Astrocyte (in vitro differentiated cells and primary cell): ENCODE measurements at regions not wholly inside any gene's neighbourhood (a gene's known extent, or its start where the extent isn't known, plus 50 kb on each side); places are given as distances from the start of the nearest gene placed in this dataset.

ENCODE experiments used
- DNase-seq: peaks from one replicate; pipeline ENCODE4 v3.0.0-alpha.2; 2010; ENCODE audit warnings: low read depth
- FAIRE-seq: peaks from 2 replicates; lab custom pipeline; 2011; peaks lifted over from hg19 to GRCh38; lab: Jason Lieb, UNC
- H2AFZ ChIP-seq: 2 replicates; pipeline ENCODE4 v1.6.0; 2012; ENCODE audit warnings: low read depth, low read length, inconsistent platforms
- H3K27ac ChIP-seq: 2 replicates; pipeline ENCODE4 v1.5.1; 2011; ENCODE audit warnings: low read depth, low read length, inconsistent platforms
- H3K27me3 ChIP-seq: 2 replicates; pipeline ENCODE4 v1.6.0; 2011; ENCODE audit warnings: low read length, inconsistent platforms; ENCODE audit not compliant: insufficient read depth
- H3K36me3 ChIP-seq: 2 replicates; pipeline ENCODE4 v1.5.1; 2011; ENCODE audit warnings: low read length, inconsistent platforms; ENCODE audit not compliant: insufficient read depth
- H3K4me1 ChIP-seq: 2 replicates; pipeline ENCODE4 v1.5.1; 2011; ENCODE audit warnings: low read length, inconsistent platforms; ENCODE audit not compliant: insufficient read depth
- H3K4me2 ChIP-seq: 2 replicates; pipeline ENCODE4 v1.6.0; 2012; ENCODE audit warnings: low read length, inconsistent platforms
- H3K4me3 ChIP-seq: 2 replicates; pipeline ENCODE4 v1.5.1; 2011; ENCODE audit warnings: low read depth, mild to moderate bottlenecking, low read length, inconsistent platforms; ENCODE audit not compliant: insufficient read depth
- H3K79me2 ChIP-seq: 2 replicates; pipeline ENCODE4 v1.6.0; 2012; ENCODE audit warnings: mild to moderate bottlenecking, low read length, inconsistent platforms; ENCODE audit not compliant: insufficient read depth
- H3K9ac ChIP-seq: 2 replicates; pipeline ENCODE4 v1.6.0; 2012; ENCODE audit warnings: mild to moderate bottlenecking, low read length, inconsistent platforms
- H3K9me3 ChIP-seq: 2 replicates; pipeline ENCODE4 v1.5.1; 2012; ENCODE audit warnings: low read depth, mild to moderate bottlenecking, low read length, inconsistent platforms; ENCODE audit not compliant: insufficient read depth
- H4K20me1 ChIP-seq: 2 replicates; pipeline ENCODE4 v1.6.0; 2012; ENCODE audit warnings: low read length, inconsistent platforms; ENCODE audit not compliant: insufficient read depth
- H3K27ac Mint-ChIP-seq: one replicate; pipeline ENCODE4 v1.8.0; 2021; ENCODE audit warnings: mild to moderate bottlenecking, mixed read lengths; ENCODE audit not compliant: unreplicated experiment
- H3K27me3 Mint-ChIP-seq: one replicate; pipeline ENCODE4 v1.8.0; 2021; ENCODE audit warnings: low read depth, mixed read lengths; ENCODE audit not compliant: unreplicated experiment
- H3K36me3 Mint-ChIP-seq: one replicate; pipeline ENCODE4 v1.8.0; 2021; ENCODE audit warnings: low read depth, mixed read lengths; ENCODE audit not compliant: unreplicated experiment
- H3K4me1 Mint-ChIP-seq: one replicate; pipeline ENCODE4 v1.8.0; 2021; ENCODE audit warnings: low read depth, mixed read lengths; ENCODE audit not compliant: unreplicated experiment
- H3K4me3 Mint-ChIP-seq: one replicate; pipeline ENCODE4 v1.8.0; 2021; ENCODE audit warnings: mild to moderate bottlenecking, moderate library complexity, mixed read lengths; ENCODE audit not compliant: unreplicated experiment
- H3K9me3 Mint-ChIP-seq: one replicate; pipeline ENCODE4 v1.8.0; 2021; ENCODE audit warnings: mild to moderate bottlenecking, mixed read lengths; ENCODE audit not compliant: unreplicated experiment
- CTCF ChIP-seq: IDR thresholded peaks from 2 replicates; pipeline ENCODE4 v1.5.1; 2011; ENCODE audit warnings: low read depth, mild to moderate bottlenecking, inconsistent platforms, low read length, moderate library complexity; ENCODE audit not compliant: insufficient read depth
- EZH2 ChIP-seq: IDR thresholded peaks from 2 replicates; pipeline ENCODE4 v1.6.1; 2012; ENCODE audit warnings: mild to moderate bottlenecking, low read length, inconsistent platforms; ENCODE audit not compliant: insufficient read depth

- no peaks in the 10 kb centered on the region for H4K20me1 ChIP-seq
- no peaks in the 10 kb centered on the region for H3K9me3 Mint-ChIP-seq
- TF ChIP-seq CTCF (no peak), EZH2 (no peak)
- DNase-seq (peak; percentile 72), FAIRE-seq (no peak)
- no peak overlapping the region for H3K4me3 ChIP-seq
- peaks cover 4% of the 10 kb centered on the region for H3K36me3 Mint-ChIP-seq
- no peaks in the 10 kb centered on the region for H3K79me2 ChIP-seq
- H3K4me1 ChIP-seq: peaks cover 26% of the 10 kb centered on the region
- H3K4me3 Mint-ChIP-seq: peak overlapping the region; percentile 51
- peak overlapping the region; percentile 84 for H3K27ac Mint-ChIP-seq
- H3K27me3 Mint-ChIP-seq: no peaks in the 10 kb centered on the region
- peaks cover 42% of the 10 kb centered on the region for H3K4me1 Mint-ChIP-seq
- H3K9me3 ChIP-seq: no peaks in the 10 kb centered on the region
- no peaks in the 10 kb centered on the region for H3K27me3 ChIP-seq
- H3K4me2 ChIP-seq: peak overlapping the region; percentile 43
- H2AFZ ChIP-seq: no peak overlapping the region
- no peak overlapping the region for H3K27ac ChIP-seq
- H3K9ac ChIP-seq: no peak overlapping the region
- H3K36me3 ChIP-seq: no peaks in the 10 kb centered on the region
Measured at GRCh38 chr15:96264801-96265515, 65.5 kb upstream of the NR2F2 start.

- H4K20me1 ChIP-seq: no peaks in the 10 kb centered on the region
- H3K9me3 ChIP-seq: no peaks in the 10 kb centered on the region
- Mint-ChIP-seq H3K36me3 (peaks cover 9% of the 10 kb centered on the region), H3K9me3 (no peaks in the 10 kb centered on the region), H3K4me1 (peaks cover 45% of the 10 kb centered on the region), H3K4me3 (no peak overlapping the region), H3K27ac (no peak overlapping the region), H3K27me3 (no peaks in the 10 kb centered on the region)
- H3K4me1 ChIP-seq: peaks cover 40% of the 10 kb centered on the region
- H3K79me2 ChIP-seq: peaks cover 1% of the 10 kb centered on the region
- H2AFZ ChIP-seq: no peak overlapping the region
- no peaks in the 10 kb centered on the region for H3K27me3 ChIP-seq
- H3K27ac ChIP-seq: no peak overlapping the region
- TF ChIP-seq CTCF (no peak), EZH2 (no peak)
- FAIRE-seq (no peak), DNase-seq (no peak)
- H3K4me2 ChIP-seq: no peak overlapping the region
- H3K36me3 ChIP-seq: no peaks in the 10 kb centered on the region
- no peak overlapping the region for H3K4me3 ChIP-seq
- no peak overlapping the region for H3K9ac ChIP-seq
Measured at GRCh38 chr15:96266456-96266855, 64.0 kb upstream of the NR2F2 start.

- Mint-ChIP-seq H3K36me3 (peaks cover 12% of the 10 kb centered on the region), H3K4me1 (peaks cover 39% of the 10 kb centered on the region), H3K4me3 (no peak overlapping the region), H3K27me3 (no peaks in the 10 kb centered on the region), H3K9me3 (no peaks in the 10 kb centered on the region), H3K27ac (no peak overlapping the region)
- peaks cover 2% of the 10 kb centered on the region for H3K36me3 ChIP-seq
- H2AFZ ChIP-seq: no peak overlapping the region
- H4K20me1 ChIP-seq: no peaks in the 10 kb centered on the region
- DNase-seq (no peak), FAIRE-seq (no peak)
- H3K9ac ChIP-seq: no peak overlapping the region
- no peak overlapping the region for H3K27ac ChIP-seq
- H3K4me2 ChIP-seq: no peak overlapping the region
- TF ChIP-seq EZH2: no peak
- no peak for TF ChIP-seq CTCF
- H3K4me3 ChIP-seq: no peak overlapping the region
- H3K9me3 ChIP-seq: no peaks in the 10 kb centered on the region
- peaks cover 40% of the 10 kb centered on the region for H3K4me1 ChIP-seq
- no peaks in the 10 kb centered on the region for H3K27me3 ChIP-seq
- H3K79me2 ChIP-seq: peaks cover 6% of the 10 kb centered on the region
Measured at GRCh38 chr15:96267463-96267862, 63.0 kb upstream of the NR2F2 start.
